ENCODE measurements at regions not wholly inside any gene's neighbourhood (a gene's known extent, or its start where the extent isn't known, plus 50 kb on each side); places are given as distances from the start of the nearest gene placed in this dataset.

- no peak overlapping the region for H3K4me2 ChIP-seq (ENCODE audit: low read length)
- no peaks in the 10 kb centered on the region for H4K20me1 ChIP-seq (ENCODE audit: control insufficient read depth, insufficient read depth, low read depth, low read length)
- TF ChIP-seq EZH2phosphoT487 (IDR thresholded peaks at IDR 0.05; ENCODE audit: borderline replicate concordance, low read length) (no peak), CTCF (IDR thresholded peaks at IDR 0.05; ENCODE audit: low read depth, low read length, poor library complexity, severe bottlenecking) (no peak)
- H3F3A ChIP-seq (ENCODE audit: control insufficient read depth, insufficient read depth), result no peaks in the 10 kb centered on the region
- no peaks in the 10 kb centered on the region for H3K27me3 ChIP-seq (ENCODE audit: control insufficient read depth, low read length)
- no peaks in the 10 kb centered on the region for H3K36me3 ChIP-seq (ENCODE audit: control insufficient read depth, low read length)
- no peak overlapping the region for H3K4me3 ChIP-seq (ENCODE audit: low read length)
- no peaks in the 10 kb centered on the region for H3K9me2 ChIP-seq (replicated peaks; ENCODE audit: control insufficient read depth, low read length)
- H3K9me3 ChIP-seq (ENCODE audit: control insufficient read depth, insufficient read depth, low read length), result no peaks in the 10 kb centered on the region
- H3K79me2 ChIP-seq (ENCODE audit: control insufficient read depth, low read length), result no peaks in the 10 kb centered on the region
- peaks cover 19% of the 10 kb centered on the region for H3K4me1 ChIP-seq (ENCODE audit: control insufficient read depth, low read length)
- H3K27ac ChIP-seq (ENCODE audit: low read depth, low read length), result no peak overlapping the region
Observed at GRCh38 chr16:24673155-24673554, 56.3 kb upstream of the TNRC6A start.

GRCh38 chr16:24674877-24675276, 54.6 kb upstream of the TNRC6A start:
- no peak overlapping the region for H3K27ac ChIP-seq (ENCODE audit: low read depth, low read length)
- peaks cover 14% of the 10 kb centered on the region for H3K4me1 ChIP-seq (ENCODE audit: control insufficient read depth, low read length)
- no peak overlapping the region for H3K4me3 ChIP-seq (ENCODE audit: low read length)
- no peak overlapping the region for H3K4me2 ChIP-seq (ENCODE audit: low read length)
- H3K27me3 ChIP-seq (ENCODE audit: control insufficient read depth, low read length), result no peaks in the 10 kb centered on the region
- no peak for TF ChIP-seq EZH2phosphoT487 (IDR thresholded peaks at IDR 0.05; ENCODE audit: borderline replicate concordance, low read length)
- TF ChIP-seq CTCF (IDR thresholded peaks at IDR 0.05; ENCODE audit: low read depth, low read length, poor library complexity, severe bottlenecking), result no peak
- H4K20me1 ChIP-seq (ENCODE audit: control insufficient read depth, insufficient read depth, low read depth, low read length), result no peaks in the 10 kb centered on the region
- no peaks in the 10 kb centered on the region for H3K9me3 ChIP-seq (ENCODE audit: control insufficient read depth, insufficient read depth, low read length)
- H3K36me3 ChIP-seq (ENCODE audit: control insufficient read depth, low read length), result no peaks in the 10 kb centered on the region
- no peaks in the 10 kb centered on the region for H3K9me2 ChIP-seq (replicated peaks; ENCODE audit: control insufficient read depth, low read length)
- no peaks in the 10 kb centered on the region for H3K79me2 ChIP-seq (ENCODE audit: control insufficient read depth, low read length)
- no peaks in the 10 kb centered on the region for H3F3A ChIP-seq (ENCODE audit: control insufficient read depth, insufficient read depth)

GRCh38 chr16:24677388-24677787, 52.1 kb upstream of the TNRC6A start:
- no peaks in the 10 kb centered on the region for H3K27me3 ChIP-seq (ENCODE audit: control insufficient read depth, low read length)
- H3K27ac ChIP-seq (ENCODE audit: low read depth, low read length), result no peak overlapping the region
- no peaks in the 10 kb centered on the region for H3K36me3 ChIP-seq (ENCODE audit: control insufficient read depth, low read length)
- no peaks in the 10 kb centered on the region for H3K9me3 ChIP-seq (ENCODE audit: control insufficient read depth, insufficient read depth, low read length)
- H3K79me2 ChIP-seq (ENCODE audit: control insufficient read depth, low read length), result no peaks in the 10 kb centered on the region
- no peak overlapping the region for H3K4me2 ChIP-seq (ENCODE audit: low read length)
- H3K9me2 ChIP-seq (replicated peaks; ENCODE audit: control insufficient read depth, low read length), result no peaks in the 10 kb centered on the region
- H4K20me1 ChIP-seq (ENCODE audit: control insufficient read depth, insufficient read depth, low read depth, low read length), result no peaks in the 10 kb centered on the region
- H3K4me1 ChIP-seq (ENCODE audit: control insufficient read depth, low read length), result no peaks in the 10 kb centered on the region
- TF ChIP-seq CTCF (IDR thresholded peaks at IDR 0.05; ENCODE audit: low read depth, low read length, poor library complexity, severe bottlenecking), result no peak
- no peak for TF ChIP-seq EZH2phosphoT487 (IDR thresholded peaks at IDR 0.05; ENCODE audit: borderline replicate concordance, low read length)
- H3F3A ChIP-seq (ENCODE audit: control insufficient read depth, insufficient read depth), result no peaks in the 10 kb centered on the region
- no peak overlapping the region for H3K4me3 ChIP-seq (ENCODE audit: low read length)
